Astrocyte (in vitro differentiated cells and primary cell): ENCODE measurements at regions not wholly inside any gene's neighbourhood (a gene's known extent, or its start where the extent isn't known, plus 50 kb on each side); places are given as distances from the start of the nearest gene placed in this dataset.

ENCODE experiments used
- EZH2 ChIP-seq: IDR thresholded peaks from 2 replicates; pipeline ENCODE4 v1.6.1; 2012; ENCODE audit warnings: mild to moderate bottlenecking, low read length, inconsistent platforms; ENCODE audit not compliant: insufficient read depth
- TF ChIP-seq, protein P1 (sequence below): IDR thresholded peaks from 2 replicates; pipeline ENCODE4 v1.5.1; 2011; ENCODE audit warnings: low read depth, mild to moderate bottlenecking, inconsistent platforms, low read length, moderate library complexity; ENCODE audit not compliant: insufficient read depth

DNA sequence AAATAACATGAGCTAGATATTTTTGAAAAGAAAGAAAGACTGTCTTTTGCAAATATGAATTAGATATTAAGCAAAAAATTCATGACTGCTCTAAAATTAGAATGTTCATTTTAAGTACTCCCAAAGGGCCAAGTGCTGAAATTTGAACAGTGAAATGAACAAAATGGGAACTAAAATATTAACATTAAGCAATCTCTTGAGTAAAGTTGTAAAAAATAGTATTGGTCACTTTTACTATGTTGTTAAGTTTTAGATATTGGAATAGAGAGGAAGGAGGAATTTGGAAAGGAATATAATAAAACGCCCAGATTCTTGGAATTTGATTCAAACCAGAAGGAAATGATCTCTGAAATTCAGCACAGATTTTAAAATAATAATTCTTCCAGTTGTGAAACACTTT, 125.9 kb upstream of the ANK2 start:
- TF ChIP-seq, protein P1, sequence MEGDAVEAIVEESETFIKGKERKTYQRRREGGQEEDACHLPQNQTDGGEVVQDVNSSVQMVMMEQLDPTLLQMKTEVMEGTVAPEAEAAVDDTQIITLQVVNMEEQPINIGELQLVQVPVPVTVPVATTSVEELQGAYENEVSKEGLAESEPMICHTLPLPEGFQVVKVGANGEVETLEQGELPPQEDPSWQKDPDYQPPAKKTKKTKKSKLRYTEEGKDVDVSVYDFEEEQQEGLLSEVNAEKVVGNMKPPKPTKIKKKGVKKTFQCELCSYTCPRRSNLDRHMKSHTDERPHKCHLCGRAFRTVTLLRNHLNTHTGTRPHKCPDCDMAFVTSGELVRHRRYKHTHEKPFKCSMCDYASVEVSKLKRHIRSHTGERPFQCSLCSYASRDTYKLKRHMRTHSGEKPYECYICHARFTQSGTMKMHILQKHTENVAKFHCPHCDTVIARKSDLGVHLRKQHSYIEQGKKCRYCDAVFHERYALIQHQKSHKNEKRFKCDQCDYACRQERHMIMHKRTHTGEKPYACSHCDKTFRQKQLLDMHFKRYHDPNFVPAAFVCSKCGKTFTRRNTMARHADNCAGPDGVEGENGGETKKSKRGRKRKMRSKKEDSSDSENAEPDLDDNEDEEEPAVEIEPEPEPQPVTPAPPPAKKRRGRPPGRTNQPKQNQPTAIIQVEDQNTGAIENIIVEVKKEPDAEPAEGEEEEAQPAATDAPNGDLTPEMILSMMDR: no peak
- no peak for TF ChIP-seq EZH2
